ENCODE measurements at regions not wholly inside any gene's neighbourhood (a gene's known extent, or its start where the extent isn't known, plus 50 kb on each side); places are given as distances from the start of the nearest gene placed in this dataset.

- no peak for DNase-seq (ENCODE audit: low read depth)
- TF ChIP-seq CTCF (IDR thresholded peaks at IDR 0.05; ENCODE audit: insufficient read depth, low read length, severe bottlenecking), result no peak
- H3K36me3 ChIP-seq (ENCODE audit: control insufficient read depth, insufficient read depth, low read length), result no peaks in the 10 kb centered on the region
- H3K4me3 ChIP-seq (ENCODE audit: low read depth, low read length), result no peak overlapping the region
- no peak for FAIRE-seq
- H3K27me3 ChIP-seq (ENCODE audit: control insufficient read depth, insufficient read depth, low read length), result no peaks in the 10 kb centered on the region
Measured at GRCh38 chr15:35151381-35151780, 66.3 kb upstream of the NANOGP8 start.

- no peak for DNase-seq (ENCODE audit: low read depth)
- FAIRE-seq, result no peak
- no peak for TF ChIP-seq CTCF (IDR thresholded peaks at IDR 0.05; ENCODE audit: insufficient read depth, low read length, severe bottlenecking)
Measured at GRCh38 chr15:35150361-35150760, 65.3 kb upstream of the NANOGP8 start.

GRCh38 chr15:35145336-35145735 is 60.2 kb upstream of the NANOGP8 start:
- no peak for TF ChIP-seq CTCF (IDR thresholded peaks at IDR 0.05; ENCODE audit: insufficient read depth, low read length, severe bottlenecking)
- DNase-seq (ENCODE audit: low read depth) (no peak), FAIRE-seq (no peak)
- Histone ChIP-seq H3K27me3 (ENCODE audit: control insufficient read depth, insufficient read depth, low read length) (no peaks in the 10 kb centered on the region), H3K4me3 (ENCODE audit: low read depth, low read length) (no peak overlapping the region), H3K36me3 (ENCODE audit: control insufficient read depth, insufficient read depth, low read length) (no peaks in the 10 kb centered on the region)

More at GRCh38 chr15:35150361-35150760, 65.3 kb upstream of the NANOGP8 start:
- no peaks in the 10 kb centered on the region for H3K27me3 ChIP-seq (ENCODE audit: control insufficient read depth, insufficient read depth, low read length)
- H3K36me3 ChIP-seq (ENCODE audit: control insufficient read depth, insufficient read depth, low read length), result no peaks in the 10 kb centered on the region
- no peak overlapping the region for H3K4me3 ChIP-seq (ENCODE audit: low read depth, low read length)

- Histone ChIP-seq H3K27me3 (ENCODE audit: control insufficient read depth, insufficient read depth, low read length) (no peaks in the 10 kb centered on the region), H3K36me3 (ENCODE audit: control insufficient read depth, insufficient read depth, low read length) (no peaks in the 10 kb centered on the region), H3K4me3 (ENCODE audit: low read depth, low read length) (no peak overlapping the region)
- FAIRE-seq (no peak), DNase-seq (ENCODE audit: low read depth) (no peak)
- TF ChIP-seq CTCF (IDR thresholded peaks at IDR 0.05; ENCODE audit: insufficient read depth, low read length, severe bottlenecking), result no peak
Measured at GRCh38 chr15:35142578-35142977, 57.5 kb upstream of the NANOGP8 start.

GRCh38 chr15:35141743-35142471 is 56.8 kb upstream of the NANOGP8 start:
- no peak overlapping the region for H3K4me3 ChIP-seq (ENCODE audit: low read depth, low read length)
- DNase-seq (ENCODE audit: low read depth), result peak; percentile 87
- TF ChIP-seq CTCF (IDR thresholded peaks at IDR 0.05; ENCODE audit: insufficient read depth, low read length, severe bottlenecking), result no peak
- FAIRE-seq, result no peak
- no peaks in the 10 kb centered on the region for H3K36me3 ChIP-seq (ENCODE audit: control insufficient read depth, insufficient read depth, low read length)
- no peaks in the 10 kb centered on the region for H3K27me3 ChIP-seq (ENCODE audit: control insufficient read depth, insufficient read depth, low read length)

GRCh38 chr15:35139822-35140221 is 54.7 kb upstream of the NANOGP8 start:
- DNase-seq (ENCODE audit: low read depth) (no peak), FAIRE-seq (no peak)
- H3K27me3 ChIP-seq (ENCODE audit: control insufficient read depth, insufficient read depth, low read length), result no peaks in the 10 kb centered on the region
- TF ChIP-seq CTCF (IDR thresholded peaks at IDR 0.05; ENCODE audit: insufficient read depth, low read length, severe bottlenecking), result no peak
- no peak overlapping the region for H3K4me3 ChIP-seq (ENCODE audit: low read depth, low read length)
- H3K36me3 ChIP-seq (ENCODE audit: control insufficient read depth, insufficient read depth, low read length), result no peaks in the 10 kb centered on the region
